IMR-90 (cell line): ENCODE measurements at regions not wholly inside any gene's neighbourhood (a gene's known extent, or its start where the extent isn't known, plus 50 kb on each side); places are given as distances from the start of the nearest gene placed in this dataset.

Source experiments
- ATAC-seq: fragments of 200-7000 bp; cut with Tn5 transposase; 2 replicates; pipeline ENCODE4 v1.9.1; 2020; ENCODE audit warnings: low read depth, mild to moderate bottlenecking, moderate library complexity
- BruUV-seq: library from RNA; stranded (reverse); fragments of 400-500 nt; replicated peaks from 2 replicates; lab custom pipeline; 2021; lab: Mats Ljungman, UMichigan
- CTCF ChIA-PET: fragments of 300-600 bp; formaldehyde crosslinking; extraction: SDS; loops from one replicate; lab custom pipeline; 2021; ENCODE audit warnings: antibody characterized with exemption; lab: Yijun Ruan, JAX
- POLR2A ChIA-PET: fragments of 300-600 bp; sonication (Branson Sonifier 250); formaldehyde crosslinking; loops from one replicate; lab custom pipeline; 2022; ENCODE audit warnings: antibody characterized with exemption; ENCODE audit not compliant: unreplicated experiment; lab: Charles Lee
- DNase-seq: peaks from one replicate; pipeline ENCODE4 v3.0.0; 2013
- H2AFZ ChIP-seq: replicated peaks from 2 replicates; pipeline ENCODE3; 2013; ENCODE audit warnings: low read length, mild to moderate bottlenecking; ENCODE audit not compliant: poor library complexity
- H2AK5ac ChIP-seq: 2 replicates; pipeline ENCODE4 v1.6.1; 2013; ENCODE audit warnings: low read depth, low read length, inconsistent platforms
- H2AK9ac ChIP-seq: replicated peaks from 2 replicates; pipeline ENCODE3; 2013; ENCODE audit warnings: mild to moderate bottlenecking, low read depth, low read length, moderate library complexity; ENCODE audit not compliant: poor library complexity
- H2BK120ac ChIP-seq: 2 replicates; pipeline ENCODE4 v1.6.1; 2013; ENCODE audit warnings: low read depth, low read length, inconsistent platforms
- H2BK15ac ChIP-seq: 3 replicates; pipeline ENCODE4 v1.6.1; 2013; ENCODE audit warnings: low read depth, low read length, inconsistent platforms
- H2BK20ac ChIP-seq: 2 replicates; pipeline ENCODE4 v1.6.1; 2013; ENCODE audit warnings: low read depth, mild to moderate bottlenecking, inconsistent platforms, low read length, moderate library complexity
- H2BK5ac ChIP-seq: 2 replicates; pipeline ENCODE4 v1.6.1; 2013; ENCODE audit warnings: mild to moderate bottlenecking, low read depth, low read length, inconsistent platforms; ENCODE audit not compliant: poor library complexity, severe bottlenecking
- H3K14ac ChIP-seq: replicated peaks from 2 replicates; pipeline ENCODE4 v1.6.1; 2013; ENCODE audit warnings: low read depth, low read length, inconsistent platforms
- H3K18ac ChIP-seq: 2 replicates; pipeline ENCODE4 v1.6.1; 2013; ENCODE audit warnings: low read depth, low read length, control low read depth
- H3K23ac ChIP-seq: 2 replicates; pipeline ENCODE4 v1.6.1; 2013; ENCODE audit warnings: low read depth, low read length, inconsistent platforms
- H3K27ac ChIP-seq: 2 replicates; pipeline ENCODE4 v1.5.1; 2013; ENCODE audit warnings: mild to moderate bottlenecking, control low read depth, low read length; ENCODE audit not compliant: insufficient read depth
- H3K27me3 ChIP-seq: 2 replicates; pipeline ENCODE4 v1.6.1; 2013; ENCODE audit warnings: low read length; ENCODE audit not compliant: control insufficient read depth, insufficient read depth
- H3K36me3 ChIP-seq: 2 replicates; pipeline ENCODE4 v1.6.1; 2013; ENCODE audit warnings: low read length, mixed read lengths; ENCODE audit not compliant: control insufficient read depth, insufficient read depth
- H3K4ac ChIP-seq: 2 replicates; pipeline ENCODE4 v1.6.1; 2013; ENCODE audit warnings: low read depth, low read length, inconsistent platforms
- H3K4me1 ChIP-seq: 2 replicates; pipeline ENCODE4 v1.6.1; 2013; ENCODE audit warnings: low read length, mixed read lengths; ENCODE audit not compliant: control insufficient read depth, insufficient read depth
- H3K4me2 ChIP-seq: 2 replicates; pipeline ENCODE4 v1.6.1; 2013; ENCODE audit warnings: low read depth, mild to moderate bottlenecking, control low read depth, low read length, moderate library complexity
- H3K4me3 ChIP-seq: 2 replicates; pipeline ENCODE4 v1.5.1; 2013; ENCODE audit warnings: low read depth, mild to moderate bottlenecking, control low read depth, low read length, moderate library complexity; ENCODE audit not compliant: insufficient read depth
- H3K56ac ChIP-seq: 2 replicates; pipeline ENCODE4 v1.6.1; 2013; ENCODE audit warnings: low read length, inconsistent platforms; ENCODE audit not compliant: insufficient read depth; ENCODE audit errors: extremely low read depth
- H3K79me1 ChIP-seq, 2 experiments: 2 replicates each; pipeline ENCODE4 v1.6.1; 2013; ENCODE audit warnings: low read length in 2 of 2, inconsistent platforms in 1 of 2, low read depth in 1 of 2
- H3K9ac ChIP-seq: 2 replicates; pipeline ENCODE4 v1.6.1; 2013; ENCODE audit warnings: low read depth, low read length, control low read depth
- H3K9me1 ChIP-seq: 2 replicates; pipeline ENCODE4 v1.6.1; 2013; ENCODE audit warnings: low read length, inconsistent platforms; ENCODE audit not compliant: insufficient read depth
- H3K9me3 ChIP-seq: 2 replicates; pipeline ENCODE4 v1.6.1; 2013; ENCODE audit warnings: low read length; ENCODE audit not compliant: control insufficient read depth, insufficient read depth
- H4K20me1 ChIP-seq: 2 replicates; pipeline ENCODE4 v1.6.1; 2013; ENCODE audit warnings: low read length, inconsistent platforms; ENCODE audit not compliant: insufficient read depth
- H4K5ac ChIP-seq: 2 replicates; pipeline ENCODE4 v1.6.1; 2013; ENCODE audit warnings: mild to moderate bottlenecking, low read depth, low read length, control low read depth
- H4K8ac ChIP-seq, 2 experiments: 2 replicates each; pipeline ENCODE4 v1.6.1; 2013; ENCODE audit warnings: low read depth in 2 of 2, low read length in 2 of 2, control low read depth in 1 of 2, inconsistent platforms in 1 of 2
- H4K91ac ChIP-seq: 2 replicates; pipeline ENCODE4 v1.6.1; 2013; ENCODE audit warnings: low read depth, low read length, inconsistent platforms; ENCODE audit not compliant: insufficient read depth
- BHLHE40 ChIP-seq: fragments of 150-350 bp; IDR thresholded peaks from 2 replicates; pipeline ENCODE4 v1.6.1; 2016; ENCODE audit warnings: mild to moderate bottlenecking, low read depth, low read length
- CHD1 ChIP-seq: IDR thresholded peaks from 2 replicates; pipeline ENCODE4 v1.6.1; 2012; ENCODE audit warnings: low read depth, low read length, improper control_type of control experiment
- ELK1 ChIP-seq: fragments of 150-350 bp; IDR thresholded peaks from 2 replicates; pipeline ENCODE4 v1.6.1; 2016; ENCODE audit warnings: low read depth, mild to moderate bottlenecking, low read length, moderate library complexity, borderline replicate concordance
- FOS ChIP-seq: fragments of 150-350 bp; IDR thresholded peaks from 2 replicates; pipeline ENCODE4 v1.6.1; 2016; ENCODE audit warnings: low read depth, low read length
- whole genome bisulfite sequencing, 2 experiments: methylation state at CpG; one replicate each; pipeline versions ENCODE4 v1.1.5 to v1.1.7; 2013; ENCODE audit warnings: missing lambda C conversion rate in 2 of 2; ENCODE audit not compliant: insufficient read length in 1 of 2; ENCODE audit errors: extremely low coverage in 2 of 2; 5-methylcytosine and 5-hydroxymethylcytosine counted together
- dilution Hi-C: fragments of 300-500 bp; cut with HindIII; formaldehyde crosslinking; loops from one replicate; pipeline ENCODE4 v1.14.3; 2018; ENCODE audit warnings: low sequenced_read_pairs; ENCODE audit not compliant: unreplicated experiment
- in situ Hi-C: fragments of 300-500 bp; cut with MboI; formaldehyde crosslinking; loops from 3 replicates; pipeline ENCODE4 v1.14.3; 2019; ENCODE audit warnings: low sequenced_read_pairs, inconsistent platforms, mixed read lengths
- intact Hi-C: fragments of 100-400 bp; cut with micrococcal nuclease; formaldehyde crosslinking; loops from 2 replicates; pipeline ENCODE4 v1.10.0; 2022
- TF ChIP-seq, protein P1 (sequence below): fragments of 150-350 bp; IDR thresholded peaks from 2 replicates; pipeline ENCODE4 v1.6.1; 2017; ENCODE audit warnings: mild to moderate bottlenecking, antibody characterized with exemption, low read length, low read depth

DNA sequence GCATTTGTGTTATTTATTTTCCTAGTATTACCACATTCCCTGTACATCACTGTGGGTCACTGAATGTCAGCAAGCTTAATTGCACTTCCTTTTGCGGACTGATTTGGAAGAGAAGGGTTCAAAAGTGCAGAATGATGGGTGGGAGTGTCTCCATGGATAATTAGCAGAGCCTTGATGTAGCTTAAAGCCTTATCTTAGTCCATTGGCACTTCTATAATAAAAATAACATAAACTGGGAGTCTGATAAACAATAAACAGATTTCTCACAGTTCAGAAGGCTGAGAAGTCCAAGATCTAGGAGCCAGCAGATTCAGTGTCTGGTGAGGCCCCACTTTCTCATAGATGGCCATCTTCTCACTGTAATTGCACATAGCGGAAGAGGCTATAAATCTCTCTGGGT, 501.1 kb upstream of the POU3F2 start:
- no peaks in the 10 kb centered on the region for H3K27me3 ChIP-seq
- in situ Hi-C loops = no loop called here
- no peak overlapping the region for H3K4ac ChIP-seq
- no peak overlapping the region for H4K91ac ChIP-seq
- POLR2A ChIA-PET = no interaction called here
- no peak overlapping the region for H3K14ac ChIP-seq
- ATAC-seq (no peak), DNase-seq (no peak)
- H3K4me3 ChIP-seq = no peak overlapping the region
- TF ChIP-seq ELK1 (no peak), BHLHE40 (no peak), FOS (no peak), CHD1 (no peak)
- TF ChIP-seq, protein P1, sequence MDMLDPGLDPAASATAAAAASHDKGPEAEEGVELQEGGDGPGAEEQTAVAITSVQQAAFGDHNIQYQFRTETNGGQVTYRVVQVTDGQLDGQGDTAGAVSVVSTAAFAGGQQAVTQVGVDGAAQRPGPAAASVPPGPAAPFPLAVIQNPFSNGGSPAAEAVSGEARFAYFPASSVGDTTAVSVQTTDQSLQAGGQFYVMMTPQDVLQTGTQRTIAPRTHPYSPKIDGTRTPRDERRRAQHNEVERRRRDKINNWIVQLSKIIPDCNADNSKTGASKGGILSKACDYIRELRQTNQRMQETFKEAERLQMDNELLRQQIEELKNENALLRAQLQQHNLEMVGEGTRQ = no peak
- no peaks in the 10 kb centered on the region for H3K79me1 ChIP-seq
- dilution Hi-C loops = no loop called here
- H4K20me1 ChIP-seq = no peaks in the 10 kb centered on the region
- H3K27ac ChIP-seq = no peak overlapping the region
- intact Hi-C loops = no loop called here
- no peak overlapping the region for H2BK120ac ChIP-seq
- no peak overlapping the region for H2AFZ ChIP-seq
- BruUV-seq = no TSS peak
- H3K9ac ChIP-seq = no peak overlapping the region
- no peak overlapping the region for H2BK15ac ChIP-seq
- H3K18ac ChIP-seq = no peak overlapping the region
- H2AK9ac ChIP-seq = no peak overlapping the region
- no peaks in the 10 kb centered on the region for H3K4me1 ChIP-seq
- no peaks in the 10 kb centered on the region for H3K9me1 ChIP-seq
- H4K8ac ChIP-seq = no peak overlapping the region
- no peak overlapping the region for H3K4me2 ChIP-seq
- H2AK5ac ChIP-seq = no peak overlapping the region
- 0 out of 2 replicates have a peak, but pooled peaks cover 4% of the 10 kb centered on the region for H3K9me3 ChIP-seq
- CTCF ChIA-PET = no interaction called here
- no peak overlapping the region for H4K5ac ChIP-seq
- H2BK5ac ChIP-seq = no peak overlapping the region
- no peaks in the 10 kb centered on the region for H3K36me3 ChIP-seq
- H3K23ac ChIP-seq = no peak overlapping the region
- H2BK20ac ChIP-seq = no peak overlapping the region
- no CpG with 5 or more reads among the region's 2 CpGs for WGBS, 2 experiments
- H3K56ac ChIP-seq = no peak overlapping the region
